Tibial nerve (tissue), 4 donors: ENCODE measurements at regions not wholly inside any gene's neighbourhood (a gene's known extent, or its start where the extent isn't known, plus 50 kb on each side); places are given as distances from the start of the nearest gene placed in this dataset.

Experiments
- EP300 ChIP-seq, 2 donors: sonication (generic); formaldehyde crosslinking; IDR thresholded peaks; one replicate each; pipeline ENCODE4 v1.6.1; 2017; ENCODE audit warnings: antibody characterized with exemption in 2 of 2, mild to moderate bottlenecking in 1 of 2
- POLR2A ChIP-seq, 2 donors: fragments of 450-650 bp; IDR thresholded peaks; one replicate each; pipeline ENCODE4 v1.6.1; 2017; ENCODE audit warnings: antibody characterized with exemption in 2 of 2, mild to moderate bottlenecking in 2 of 2, moderate library complexity in 2 of 2
- TF ChIP-seq, protein P1 (sequence below), 5 experiments: fragments of 200-600 bp in 3 of 5; fragments of 450-650 bp in 2 of 5; sonication (generic) in 3 of 5; IDR thresholded peaks; one replicate each; pipeline ENCODE4 v1.5.1; 2016 to 2019; ENCODE audit warnings: antibody characterized with exemption in 5 of 5, mild to moderate bottlenecking in 3 of 5, moderate library complexity in 2 of 5

DNA sequence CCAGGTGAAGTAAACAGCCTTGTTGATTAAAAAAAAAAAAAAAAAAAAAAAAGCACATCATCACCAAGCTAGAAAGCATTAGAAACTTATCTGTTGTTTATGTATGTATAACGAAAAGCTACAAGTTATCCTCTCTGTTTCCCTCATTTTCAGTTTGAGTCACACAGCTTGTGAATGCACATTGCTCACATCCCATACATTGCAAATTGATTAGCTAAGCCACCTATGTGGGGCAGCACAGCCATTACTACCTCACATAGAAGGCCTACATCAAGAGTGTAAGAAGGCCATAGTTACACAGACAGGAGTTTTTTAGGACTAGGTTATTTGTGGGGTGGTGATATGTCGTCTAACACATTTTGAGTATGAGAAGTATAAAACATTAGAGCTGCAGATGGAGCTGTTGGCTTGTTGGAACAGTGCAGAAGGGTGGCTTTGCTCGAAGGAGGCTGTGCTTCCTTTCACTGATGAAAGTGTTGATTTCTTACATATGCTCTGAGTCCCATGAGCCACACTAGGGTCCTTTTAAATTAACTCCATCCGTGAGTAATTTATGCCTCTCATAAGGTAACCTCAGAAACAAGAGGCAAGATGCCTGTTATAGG lies 431.6 kb downstream of the GABRG1 start:
- TF ChIP-seq, protein P1, sequence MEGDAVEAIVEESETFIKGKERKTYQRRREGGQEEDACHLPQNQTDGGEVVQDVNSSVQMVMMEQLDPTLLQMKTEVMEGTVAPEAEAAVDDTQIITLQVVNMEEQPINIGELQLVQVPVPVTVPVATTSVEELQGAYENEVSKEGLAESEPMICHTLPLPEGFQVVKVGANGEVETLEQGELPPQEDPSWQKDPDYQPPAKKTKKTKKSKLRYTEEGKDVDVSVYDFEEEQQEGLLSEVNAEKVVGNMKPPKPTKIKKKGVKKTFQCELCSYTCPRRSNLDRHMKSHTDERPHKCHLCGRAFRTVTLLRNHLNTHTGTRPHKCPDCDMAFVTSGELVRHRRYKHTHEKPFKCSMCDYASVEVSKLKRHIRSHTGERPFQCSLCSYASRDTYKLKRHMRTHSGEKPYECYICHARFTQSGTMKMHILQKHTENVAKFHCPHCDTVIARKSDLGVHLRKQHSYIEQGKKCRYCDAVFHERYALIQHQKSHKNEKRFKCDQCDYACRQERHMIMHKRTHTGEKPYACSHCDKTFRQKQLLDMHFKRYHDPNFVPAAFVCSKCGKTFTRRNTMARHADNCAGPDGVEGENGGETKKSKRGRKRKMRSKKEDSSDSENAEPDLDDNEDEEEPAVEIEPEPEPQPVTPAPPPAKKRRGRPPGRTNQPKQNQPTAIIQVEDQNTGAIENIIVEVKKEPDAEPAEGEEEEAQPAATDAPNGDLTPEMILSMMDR (IDR thresholded peaks at IDR 0.05) = no peak
- TF ChIP-seq POLR2A (IDR thresholded peaks at IDR 0.05) (no peak), EP300 (IDR thresholded peaks at IDR 0.05) (no peak)
